OCI-LY7 (cell line): ENCODE measurements at regions not wholly inside any gene's neighbourhood (a gene's known extent, or its start where the extent isn't known, plus 50 kb on each side); places are given as distances from the start of the nearest gene placed in this dataset.

ENCODE experiments used
- CTCF ChIP-seq: fragments of 200-600 bp; sonication (generic); conservative IDR thresholded peaks from 2 replicates; pipeline ENCODE4 v1.5.1; 2014; ENCODE audit warnings: mild to moderate bottlenecking, antibody characterized with exemption, low read length, moderate library complexity, mixed read lengths
- EZH2phosphoT487 ChIP-seq: fragments of 200-600 bp; sonication (generic); IDR thresholded peaks from 2 replicates; pipeline ENCODE4 v1.6.1; 2018; ENCODE audit warnings: low read depth, borderline replicate concordance, mild to moderate bottlenecking, mixed run types, antibody characterized with exemption, low read length, moderate library complexity, mixed read lengths

- no peak for TF ChIP-seq CTCF
- no peak for TF ChIP-seq EZH2phosphoT487
Observed at GRCh38 chr11:28760676-28761390, 652.6 kb downstream of the METTL15 start.
